CD4-positive, alpha-beta T cell treated with Interleukin-15 for 4 hours (primary cell): ENCODE measurements at regions not wholly inside any gene's neighbourhood (a gene's known extent, or its start where the extent isn't known, plus 50 kb on each side); places are given as distances from the start of the nearest gene placed in this dataset.

Source experiments
- DNase-seq: peaks from one replicate; pipeline ENCODE4 v3.0.0-alpha.2; 2020; ENCODE audit warnings: low spot score

- DNase-seq: no peak
Observed at GRCh38 chr16:13291591-13292333, 390.4 kb downstream of the SHISA9 start.

- no peak for DNase-seq
Observed at GRCh38 chr16:13296206-13296605, 394.8 kb downstream of the SHISA9 start.

- DNase-seq: no peak
Observed at GRCh38 chr16:13298666-13299065, 397.3 kb downstream of the SHISA9 start.

- no peak for DNase-seq
Observed at GRCh38 chr16:13300066-13300840, 398.9 kb downstream of the SHISA9 start.

GRCh38 chr16:13305019-13305755 is 403.8 kb downstream of the SHISA9 start:
- no peak for DNase-seq

GRCh38 chr16:13306161-13306995 is 405.0 kb downstream of the SHISA9 start:
- no peak for DNase-seq

GRCh38 chr16:13307255-13307654 is 405.9 kb downstream of the SHISA9 start:
- DNase-seq: no peak

GRCh38 chr16:13307851-13308250 is 406.5 kb downstream of the SHISA9 start:
- DNase-seq: no peak

- DNase-seq: no peak
Observed at GRCh38 chr16:13312063-13312462, 410.7 kb downstream of the SHISA9 start.

- DNase-seq: no peak
Observed at GRCh38 chr16:13313351-13313750, 412.0 kb downstream of the SHISA9 start.

- no peak for DNase-seq
Observed at GRCh38 chr16:13314633-13315032, 413.2 kb downstream of the SHISA9 start.

- no peak for DNase-seq
Observed at GRCh38 chr16:13315642-13316427, 414.4 kb downstream of the SHISA9 start.

- DNase-seq: no peak
Observed at GRCh38 chr16:13322336-13322735, 420.9 kb downstream of the SHISA9 start.

- no peak for DNase-seq
Observed at GRCh38 chr16:13324851-13325250, 423.5 kb downstream of the SHISA9 start.

- no peak for DNase-seq
Observed at GRCh38 chr16:13325396-13325795, 424.0 kb downstream of the SHISA9 start.

GRCh38 chr16:13331918-13332317 is 430.5 kb downstream of the SHISA9 start:
- no peak for DNase-seq

GRCh38 chr16:13332713-13333255 is 431.4 kb downstream of the SHISA9 start:
- no peak for DNase-seq

GRCh38 chr16:13333336-13333735 is 431.9 kb downstream of the SHISA9 start:
- no peak for DNase-seq

GRCh38 chr16:13335879-13336278 is 434.5 kb downstream of the SHISA9 start:
- no peak for DNase-seq

- no peak for DNase-seq
Observed at GRCh38 chr16:13336335-13336734, 434.9 kb downstream of the SHISA9 start.
